GM06990 (cell line): ENCODE measurements at regions not wholly inside any gene's neighbourhood (a gene's known extent, or its start where the extent isn't known, plus 50 kb on each side); places are given as distances from the start of the nearest gene placed in this dataset.

Source experiments
- DNase-seq: peaks from one replicate; pipeline ENCODE4 v3.0.0-alpha.2; 2011; ENCODE audit not compliant: insufficient read length; ENCODE audit errors: extremely low read depth
- H3K27me3 ChIP-seq: replicated peaks from 2 replicates; pipeline ENCODE4 v1.6.0; 2011; ENCODE audit warnings: low read length; ENCODE audit not compliant: control insufficient read depth, insufficient read depth
- H3K36me3 ChIP-seq: 2 replicates; pipeline ENCODE4 v1.5.1; 2011; ENCODE audit warnings: low read length; ENCODE audit not compliant: control insufficient read depth, insufficient read depth
- H3K4me3 ChIP-seq: replicated peaks from 2 replicates; pipeline ENCODE4 v1.5.1; 2011; ENCODE audit warnings: low read depth, mild to moderate bottlenecking, control low read depth, low read length
- TF ChIP-seq, protein P1 (sequence below): IDR thresholded peaks from 2 replicates; pipeline ENCODE4 v1.5.1; 2011; ENCODE audit warnings: low read length, control low read depth, mild to moderate bottlenecking, inconsistent platforms; ENCODE audit not compliant: insufficient read depth, poor library complexity, severe bottlenecking

DNA sequence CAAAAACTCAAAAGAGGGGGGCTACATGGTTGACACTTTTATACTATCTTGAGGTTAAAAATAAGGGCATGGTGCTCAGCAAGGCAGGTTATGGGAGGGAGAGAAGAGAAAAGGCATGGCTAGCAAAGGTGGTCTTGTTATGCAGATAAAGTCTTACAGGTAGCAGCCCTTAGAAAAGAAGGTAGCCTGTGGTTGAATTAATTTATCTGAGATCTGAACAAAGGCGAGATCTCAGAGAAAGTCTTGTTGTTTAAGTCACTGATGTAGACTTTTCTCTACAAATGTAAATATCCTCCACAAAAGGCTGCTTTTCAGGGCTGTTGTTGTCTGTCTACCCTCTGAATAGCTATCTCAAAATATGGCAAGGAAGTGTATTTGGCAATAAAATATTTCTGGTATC, 1250.4 kb downstream of the PCDH18 start:
- no peak overlapping the region for H3K4me3 ChIP-seq
- H3K27me3 ChIP-seq = no peaks in the 10 kb centered on the region
- no peaks in the 10 kb centered on the region for H3K36me3 ChIP-seq
- no peak for DNase-seq
- TF ChIP-seq, protein P1, sequence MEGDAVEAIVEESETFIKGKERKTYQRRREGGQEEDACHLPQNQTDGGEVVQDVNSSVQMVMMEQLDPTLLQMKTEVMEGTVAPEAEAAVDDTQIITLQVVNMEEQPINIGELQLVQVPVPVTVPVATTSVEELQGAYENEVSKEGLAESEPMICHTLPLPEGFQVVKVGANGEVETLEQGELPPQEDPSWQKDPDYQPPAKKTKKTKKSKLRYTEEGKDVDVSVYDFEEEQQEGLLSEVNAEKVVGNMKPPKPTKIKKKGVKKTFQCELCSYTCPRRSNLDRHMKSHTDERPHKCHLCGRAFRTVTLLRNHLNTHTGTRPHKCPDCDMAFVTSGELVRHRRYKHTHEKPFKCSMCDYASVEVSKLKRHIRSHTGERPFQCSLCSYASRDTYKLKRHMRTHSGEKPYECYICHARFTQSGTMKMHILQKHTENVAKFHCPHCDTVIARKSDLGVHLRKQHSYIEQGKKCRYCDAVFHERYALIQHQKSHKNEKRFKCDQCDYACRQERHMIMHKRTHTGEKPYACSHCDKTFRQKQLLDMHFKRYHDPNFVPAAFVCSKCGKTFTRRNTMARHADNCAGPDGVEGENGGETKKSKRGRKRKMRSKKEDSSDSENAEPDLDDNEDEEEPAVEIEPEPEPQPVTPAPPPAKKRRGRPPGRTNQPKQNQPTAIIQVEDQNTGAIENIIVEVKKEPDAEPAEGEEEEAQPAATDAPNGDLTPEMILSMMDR = no peak

DNA sequence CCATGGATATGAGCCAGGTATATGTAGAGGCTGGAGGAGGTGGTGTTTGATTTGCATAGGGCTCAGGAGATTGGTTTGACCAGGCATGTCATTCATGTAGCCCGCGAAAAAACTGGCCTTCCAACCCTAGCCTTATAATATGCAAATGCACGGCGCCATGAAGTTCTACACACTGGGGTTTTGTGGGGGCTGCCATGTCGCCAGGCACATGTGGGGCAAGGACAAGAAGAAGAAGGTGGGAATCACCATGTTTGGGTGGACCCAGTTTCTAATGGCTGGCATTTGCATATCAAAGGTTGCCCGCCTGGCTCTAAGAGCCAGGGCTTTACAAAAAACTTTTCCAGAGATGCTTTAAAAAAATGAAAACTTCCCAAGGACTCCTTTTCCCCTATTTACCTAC, 1251.0 kb downstream of the PCDH18 start:
- Histone ChIP-seq H3K27me3 (no peaks in the 10 kb centered on the region), H3K36me3 (no peaks in the 10 kb centered on the region), H3K4me3 (no peak overlapping the region)
- TF ChIP-seq, protein P1 = no peak
- DNase-seq = no peak

DNA sequence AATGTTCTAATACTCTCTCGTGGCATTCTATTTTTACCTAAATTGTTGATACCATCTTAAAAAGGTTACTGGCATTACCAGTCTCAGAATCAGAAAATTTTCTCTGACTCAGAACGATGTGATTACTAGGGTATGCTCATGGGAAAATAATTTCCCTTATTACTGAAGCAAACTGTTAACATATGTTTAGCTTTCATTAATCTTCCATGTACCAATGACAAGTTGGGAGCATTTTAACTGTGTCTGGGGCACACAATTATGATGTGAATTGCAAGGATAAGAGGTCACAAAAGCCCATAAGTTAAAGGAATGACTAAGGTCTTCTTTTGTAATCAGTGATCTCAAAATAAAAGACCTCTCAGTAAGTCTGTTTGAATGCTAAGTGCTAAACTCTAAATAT, 1254.6 kb downstream of the PCDH18 start:
- TF ChIP-seq, protein P1 = no peak
- no peaks in the 10 kb centered on the region for H3K27me3 ChIP-seq

DNA sequence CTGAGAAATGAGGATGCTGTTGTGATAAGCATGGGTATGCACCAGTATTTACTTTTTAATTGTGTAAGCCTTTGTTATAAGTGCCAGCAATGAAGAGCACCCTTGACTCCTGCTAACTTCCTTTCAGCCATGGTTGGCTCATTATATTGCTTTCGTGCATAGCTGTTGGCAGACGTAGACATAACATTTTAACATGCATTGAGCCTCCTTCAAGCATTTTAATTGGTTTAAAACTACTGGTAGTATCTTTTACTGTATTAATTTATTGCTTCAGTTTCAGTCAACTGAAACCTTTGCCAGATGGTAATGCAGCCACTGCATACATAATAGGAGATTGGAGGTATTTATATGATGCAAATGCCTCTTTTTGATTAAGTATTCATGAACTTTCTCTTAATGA, 1285.4 kb downstream of the PCDH18 start:
- Histone ChIP-seq H3K36me3 (no peaks in the 10 kb centered on the region), H3K4me3 (no peak overlapping the region), H3K27me3 (no peaks in the 10 kb centered on the region)
- DNase-seq = no peak
- TF ChIP-seq, protein P1 = no peak

More for the DNA sequence above, 1254.6 kb downstream of the PCDH18 start:
- no peak for DNase-seq
- Histone ChIP-seq H3K4me3 (no peak overlapping the region), H3K36me3 (no peaks in the 10 kb centered on the region)

DNA sequence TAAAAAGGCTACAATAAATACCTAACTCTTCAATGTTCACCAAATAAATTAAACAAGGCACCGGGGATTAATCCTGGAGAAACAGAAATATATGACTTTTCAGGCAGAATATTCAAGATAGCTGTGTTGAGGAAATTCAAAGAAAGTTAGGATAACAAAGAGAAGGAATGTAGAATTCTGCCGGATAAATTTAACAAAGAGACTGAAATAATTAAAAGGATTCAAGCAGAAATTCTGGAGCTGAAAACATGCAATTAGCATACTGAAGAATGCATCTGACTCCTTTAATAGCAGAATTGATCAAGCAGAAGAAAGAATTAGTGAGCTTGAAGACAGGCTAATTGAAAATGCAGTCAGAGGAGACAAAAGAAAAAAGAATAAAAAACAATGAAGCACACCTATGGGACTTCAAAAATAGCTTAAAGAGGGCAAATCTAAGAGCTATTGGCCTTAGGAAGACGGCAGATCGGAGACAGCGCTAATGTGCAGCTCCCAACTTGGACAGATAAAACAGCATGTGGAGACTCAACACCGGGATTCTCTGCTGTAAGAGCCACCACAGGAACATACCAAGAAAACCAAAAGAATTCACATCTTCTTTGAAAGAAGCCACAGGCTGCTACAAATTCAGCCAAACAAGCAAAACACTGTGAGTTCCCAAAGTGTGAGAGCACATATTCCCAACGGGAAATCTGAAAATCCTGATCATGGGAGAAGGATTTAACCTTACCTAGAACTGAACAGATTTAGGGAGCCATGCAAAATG, 1290.9 kb downstream of the PCDH18 start:
- Histone ChIP-seq H3K36me3 (no peaks in the 10 kb centered on the region), H3K27me3 (no peaks in the 10 kb centered on the region), H3K4me3 (no peak overlapping the region)
- TF ChIP-seq, protein P1 = no peak
- DNase-seq = no peak
